GM21423 (cell line): ENCODE measurements at regions not wholly inside any gene's neighbourhood (a gene's known extent, or its start where the extent isn't known, plus 50 kb on each side); places are given as distances from the start of the nearest gene placed in this dataset.
"Not testable (repeated sequence)": the region's sequence is repeated elsewhere in the genome, so short reads cannot be mapped to it uniquely, and the experiment has no call there.

ENCODE experiments used
- ATAC-seq: cut with Tn5 transposase; IDR thresholded peaks from one replicate; pipeline ENCODE4 v1.9.1; 2021; ENCODE audit warnings: mild to moderate bottlenecking, moderate library complexity; ENCODE audit not compliant: unreplicated experiment

DNA sequence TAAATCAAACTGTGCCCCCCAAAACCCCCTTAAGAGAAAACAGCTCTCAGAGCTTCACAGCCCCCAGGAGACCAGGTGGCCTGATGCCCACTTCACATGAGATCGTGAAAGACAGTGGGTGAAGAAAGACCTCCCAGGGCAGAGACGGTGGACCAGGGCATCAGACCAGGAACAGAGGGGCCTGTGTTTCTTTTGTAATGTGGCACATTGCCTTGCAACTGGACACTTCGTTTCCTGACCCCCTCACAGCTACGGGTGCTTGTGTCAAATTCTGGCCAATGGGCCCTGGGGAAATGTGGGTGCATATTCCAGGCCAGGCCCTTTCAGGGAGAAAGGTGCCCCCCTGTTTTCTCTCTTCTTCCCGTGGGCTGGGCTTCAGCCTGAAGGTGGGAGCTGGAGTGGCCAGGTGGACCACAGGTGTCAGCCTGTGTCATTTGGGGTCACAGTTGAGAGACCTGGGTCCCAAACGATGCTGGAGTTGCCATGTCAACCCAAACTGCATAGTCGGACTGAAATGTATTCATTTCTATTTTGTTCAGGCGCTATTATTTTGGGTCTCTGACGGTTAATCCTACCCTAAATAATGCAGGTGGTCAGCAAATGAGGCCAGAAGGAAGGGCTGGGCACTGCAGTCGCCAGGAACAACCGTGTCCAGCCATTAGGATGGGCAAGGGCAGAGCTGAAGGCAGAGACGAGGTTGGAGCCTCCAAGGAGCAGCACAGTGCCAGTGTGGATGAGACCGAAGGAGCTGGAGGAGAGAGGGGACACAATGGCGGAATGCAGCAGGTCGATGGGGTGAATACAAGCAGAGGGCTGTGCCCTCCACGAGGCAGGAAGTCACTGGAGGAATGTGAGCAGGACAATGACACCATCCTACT, 338.2 kb downstream of the EIPR1 start:
- no peak for ATAC-seq

DNA sequence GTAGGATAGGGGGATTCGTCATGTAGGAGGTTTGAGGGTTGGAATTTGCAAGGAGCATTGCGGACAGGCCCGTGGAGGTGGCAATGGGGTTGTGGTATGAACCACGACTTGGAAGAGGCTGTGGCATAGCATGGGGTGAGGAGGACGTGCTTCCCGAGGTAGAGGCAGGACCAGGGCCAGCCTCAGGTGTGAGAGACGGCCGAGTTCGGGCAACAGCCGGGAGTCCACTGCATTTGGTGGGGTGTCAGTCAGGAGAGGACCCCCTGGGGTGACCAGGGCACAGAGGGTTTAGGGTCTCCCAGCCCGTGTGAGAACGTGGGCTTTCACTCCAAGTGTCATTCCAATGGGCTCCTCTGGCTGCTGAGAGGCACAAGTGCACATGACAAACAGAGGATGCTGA, 339.0 kb downstream of the EIPR1 start:
- ATAC-seq = no peak

DNA sequence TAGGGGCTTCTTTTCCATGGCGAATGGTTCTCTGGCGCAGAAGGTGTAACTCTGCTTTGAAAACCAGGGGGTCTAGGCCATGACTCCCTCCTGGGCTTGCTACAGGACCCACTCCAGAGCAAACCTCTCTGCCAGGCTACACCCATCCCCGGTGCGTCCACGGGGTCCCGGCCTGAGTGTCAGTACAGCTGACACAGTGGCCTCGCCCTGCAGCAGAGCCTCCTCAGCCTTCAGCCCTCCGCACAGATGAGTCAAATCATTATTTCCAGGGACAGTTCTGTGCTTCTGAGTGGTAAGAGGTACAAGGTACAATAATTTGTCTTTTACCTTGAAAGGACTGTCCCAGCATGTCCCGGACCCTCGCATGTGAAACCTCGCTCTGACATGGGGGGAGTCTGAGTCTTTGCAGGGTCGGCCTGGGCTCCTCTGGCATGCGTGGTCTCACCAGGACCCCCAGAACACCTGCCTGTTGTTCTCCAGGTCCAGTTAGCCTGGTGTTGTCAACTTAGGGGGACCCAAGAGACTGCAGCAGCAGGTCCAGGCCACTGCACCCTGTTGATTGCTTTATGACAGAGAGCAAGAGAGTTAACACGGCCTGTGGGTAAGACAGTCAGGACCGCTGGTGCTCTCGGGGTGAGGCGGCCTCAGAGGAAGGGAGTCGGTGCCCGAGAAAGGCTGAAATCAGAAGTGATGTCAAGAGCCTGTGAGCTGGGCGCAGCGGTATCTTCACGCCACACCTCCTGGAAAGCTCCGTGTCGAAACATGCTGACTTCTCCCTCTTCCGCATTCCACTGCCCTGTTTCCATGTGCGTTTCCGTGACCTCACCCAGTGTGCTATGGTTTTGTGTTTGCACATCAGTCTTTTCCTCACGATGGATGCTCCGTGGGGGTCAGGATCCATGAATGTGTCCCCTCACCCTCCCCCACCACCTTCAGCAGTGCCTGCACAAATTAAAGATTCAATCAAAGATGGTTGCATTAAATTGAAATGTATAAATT, 340.1 kb downstream of the EIPR1 start:
- no peak for ATAC-seq

DNA sequence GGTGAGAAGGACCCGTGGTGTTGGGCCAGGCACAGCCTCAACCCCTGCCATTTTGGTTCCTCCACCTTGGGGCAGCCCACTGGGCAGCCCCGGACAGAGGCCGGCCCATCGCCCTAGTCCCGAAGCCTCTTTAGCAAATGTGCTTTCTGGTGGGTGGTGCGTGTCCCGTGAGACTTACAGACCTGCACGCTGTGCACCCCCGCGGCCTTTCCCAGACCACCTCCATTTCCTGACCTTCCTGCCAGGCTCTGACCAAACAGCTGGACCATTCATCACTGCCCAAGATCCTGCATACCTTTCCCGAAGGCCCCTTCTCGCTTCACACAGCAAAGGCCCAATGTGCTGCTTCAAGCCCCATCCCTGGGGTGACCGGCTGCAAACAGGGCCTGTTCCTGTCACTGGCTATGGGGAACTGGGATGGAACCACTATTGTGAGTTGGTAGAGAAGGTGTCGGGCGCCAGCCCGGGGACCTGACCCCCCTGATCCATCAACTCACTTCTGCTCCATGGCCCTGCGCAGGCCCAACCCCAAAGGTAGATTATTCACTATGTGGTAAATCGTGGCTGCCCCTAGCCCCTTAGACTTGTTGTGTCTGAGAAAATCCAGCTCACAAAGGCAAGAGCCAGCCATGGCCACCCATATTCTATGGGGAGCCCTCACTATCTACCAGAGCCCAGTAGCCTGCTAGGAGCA, 341.0 kb downstream of the EIPR1 start:
- ATAC-seq = no peak

DNA sequence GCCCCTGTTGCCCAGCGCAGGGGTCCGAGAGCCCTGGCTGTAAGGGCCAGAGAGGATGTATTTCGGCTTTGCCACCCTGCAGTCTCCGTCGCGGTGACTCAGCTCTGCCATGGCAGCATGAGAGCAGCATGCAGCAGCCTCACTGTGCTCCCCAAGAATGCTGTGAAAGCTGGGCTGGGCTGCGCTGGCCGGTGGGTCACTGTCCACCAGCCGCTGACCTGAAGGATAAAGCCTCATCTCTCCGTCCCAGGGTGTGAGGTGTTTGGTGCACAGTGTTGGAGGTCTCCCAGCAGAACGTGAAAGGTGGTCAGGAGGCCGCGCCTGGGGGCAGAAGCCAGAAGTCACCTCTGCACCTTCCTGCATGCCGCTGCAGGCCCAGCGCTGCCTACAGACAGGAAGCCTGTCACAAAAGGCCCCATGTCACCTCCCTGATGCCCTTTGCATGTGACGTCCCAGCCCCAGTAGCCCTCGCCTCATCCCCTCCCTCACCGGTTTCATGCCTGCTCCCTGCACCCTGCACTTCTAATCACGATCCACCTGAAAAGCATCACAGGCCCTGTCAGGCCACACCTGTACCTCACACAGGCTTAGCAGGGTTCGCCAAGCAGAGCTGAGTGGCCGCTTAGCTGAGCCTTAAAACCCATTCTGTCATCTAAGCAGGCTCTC, 342.1 kb downstream of the EIPR1 start:
- ATAC-seq = no peak

DNA sequence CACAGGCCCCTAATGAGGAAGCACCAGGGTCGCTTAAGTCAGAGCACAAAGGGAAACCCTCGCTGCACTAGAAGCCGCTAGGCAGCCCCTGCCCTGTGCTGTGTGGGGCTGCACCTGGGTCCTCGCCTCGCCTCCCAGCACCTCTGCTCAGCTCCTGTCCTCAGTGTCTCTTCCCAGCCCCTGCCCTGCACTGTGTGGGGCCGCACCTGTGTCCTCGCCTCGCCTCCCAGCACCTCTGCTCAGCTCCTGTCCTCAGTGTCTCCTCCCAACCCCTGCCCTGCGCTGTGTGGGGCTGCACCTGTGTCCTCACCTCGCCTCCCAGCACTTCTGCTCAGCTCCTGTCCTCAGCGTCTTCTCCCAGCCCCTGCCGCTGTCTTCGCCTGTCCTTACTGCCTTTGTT, 342.8 kb downstream of the EIPR1 start:
- no peak for ATAC-seq

DNA sequence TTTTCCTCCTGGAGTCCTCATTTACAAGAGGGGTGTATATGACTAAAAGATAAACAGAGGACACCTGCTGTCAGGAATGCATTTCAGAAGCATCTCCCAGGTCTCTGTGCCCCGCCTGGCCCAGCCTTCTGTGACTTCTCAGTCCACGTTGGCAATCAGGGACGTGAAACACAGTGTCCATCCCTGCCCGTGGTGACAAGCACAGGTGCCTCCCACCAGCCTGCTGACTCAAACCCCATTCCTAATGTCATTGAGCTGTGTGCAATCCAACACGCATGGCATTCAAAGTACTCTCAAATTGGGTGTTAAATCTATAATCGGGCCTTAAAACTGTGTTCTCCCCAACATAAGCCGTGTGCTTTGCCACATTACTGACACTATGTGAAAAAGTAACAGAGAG, 343.2 kb downstream of the EIPR1 start:
- ATAC-seq = no peak

DNA sequence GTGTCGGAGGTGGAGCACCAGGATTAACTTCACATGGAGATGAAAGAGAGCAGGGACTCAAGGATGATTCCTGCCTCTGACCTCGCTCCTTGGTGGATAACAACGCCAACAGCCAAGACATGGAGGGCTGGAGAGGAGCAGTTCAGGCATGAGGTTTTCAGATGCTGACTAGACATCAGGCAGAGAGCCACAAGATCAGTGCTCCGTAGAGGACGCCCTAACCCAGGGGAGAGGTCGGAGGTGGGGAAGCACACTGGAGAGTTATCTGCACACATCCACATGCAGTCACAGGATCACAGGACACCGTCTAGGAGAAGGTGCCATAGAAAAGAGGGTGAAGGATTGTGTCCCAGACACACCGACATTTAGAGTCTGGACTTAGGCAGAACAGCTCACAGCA, 344.3 kb downstream of the EIPR1 start:
- no peak for ATAC-seq

DNA sequence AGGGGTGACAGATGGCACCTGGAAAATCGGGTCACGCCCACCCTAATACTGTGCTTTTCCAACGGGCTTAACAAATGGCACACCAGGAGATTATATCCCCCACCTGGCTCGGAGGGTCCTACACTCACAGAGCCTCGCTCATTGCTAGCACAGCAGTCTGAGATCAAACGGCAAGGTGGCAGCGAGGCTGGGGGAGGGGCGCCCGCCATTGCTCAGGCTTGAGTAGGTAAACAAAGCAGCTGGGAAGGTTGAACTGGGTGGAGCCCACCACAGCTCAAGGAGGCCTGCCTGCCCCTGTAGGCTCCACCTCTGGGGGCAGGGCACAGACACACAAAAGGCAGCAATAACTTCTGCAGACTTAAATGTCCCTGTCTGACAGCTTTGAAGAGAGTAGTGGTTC, 346.8 kb downstream of the EIPR1 start:
- not testable (repeated sequence) for ATAC-seq

DNA sequence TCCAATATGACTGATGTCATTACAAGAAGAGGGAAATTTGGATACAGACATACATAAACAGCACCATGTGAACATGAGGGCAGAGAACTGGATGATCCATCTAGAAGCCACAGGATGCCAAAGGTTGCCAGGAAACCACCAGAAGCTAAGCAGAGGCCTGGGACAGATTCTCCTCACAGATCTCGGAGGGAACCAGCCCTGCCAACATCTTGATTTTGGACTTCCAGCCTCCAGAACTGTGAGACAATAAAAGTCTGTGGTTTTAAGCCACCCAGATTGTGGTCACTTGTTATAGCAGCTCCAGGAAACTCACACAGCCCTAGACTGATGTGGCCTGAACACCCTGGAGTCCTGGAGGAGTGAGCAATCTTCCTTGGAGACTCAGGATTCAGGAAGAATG, 351.6 kb downstream of the EIPR1 start:
- ATAC-seq = no peak

DNA sequence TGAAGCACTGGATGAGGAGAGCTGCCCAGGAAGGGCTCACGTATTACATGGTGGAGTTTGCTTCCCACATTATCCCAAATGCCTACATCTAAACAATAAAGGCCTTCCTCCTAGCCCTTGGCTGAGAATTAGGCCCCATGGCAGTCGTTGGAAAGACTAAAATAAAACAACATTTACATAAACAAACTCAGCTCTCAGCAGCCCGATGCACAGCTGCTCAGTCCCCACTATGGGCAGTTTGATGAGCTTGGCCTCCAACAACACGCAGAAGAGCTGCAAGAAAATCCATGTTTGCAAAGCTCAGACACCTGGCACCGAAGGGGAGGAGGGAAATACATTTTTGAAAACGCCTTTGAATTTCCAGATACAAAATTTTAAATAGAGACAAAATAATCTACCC, 352.4 kb downstream of the EIPR1 start:
- no peak for ATAC-seq

DNA sequence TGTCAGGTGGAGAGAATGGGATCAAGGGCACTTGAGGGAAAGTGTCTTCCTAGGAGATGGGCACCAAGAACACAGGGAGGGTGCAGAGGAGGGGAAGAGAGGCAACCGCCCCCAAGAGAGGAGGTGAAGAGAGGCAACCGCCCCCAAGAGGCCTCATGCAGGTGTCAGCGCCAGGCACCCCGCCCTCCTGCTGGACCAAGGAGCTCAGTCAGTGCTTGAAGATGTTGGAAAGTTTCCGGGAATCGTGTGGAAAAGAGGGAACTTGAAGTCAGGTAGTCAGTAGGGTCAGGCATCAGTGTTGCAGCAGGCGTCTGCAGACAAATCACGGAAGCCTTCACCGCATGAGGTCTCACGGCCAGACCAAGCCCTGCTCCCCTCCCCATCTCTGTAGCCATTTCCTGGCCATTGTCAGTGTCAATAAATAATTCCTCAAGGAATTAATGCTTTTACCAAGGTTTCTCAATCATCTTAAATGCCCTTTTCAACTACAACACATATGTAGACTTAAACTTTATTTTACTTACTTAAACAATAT, 353.1 kb downstream of the EIPR1 start:
- no peak for ATAC-seq

DNA sequence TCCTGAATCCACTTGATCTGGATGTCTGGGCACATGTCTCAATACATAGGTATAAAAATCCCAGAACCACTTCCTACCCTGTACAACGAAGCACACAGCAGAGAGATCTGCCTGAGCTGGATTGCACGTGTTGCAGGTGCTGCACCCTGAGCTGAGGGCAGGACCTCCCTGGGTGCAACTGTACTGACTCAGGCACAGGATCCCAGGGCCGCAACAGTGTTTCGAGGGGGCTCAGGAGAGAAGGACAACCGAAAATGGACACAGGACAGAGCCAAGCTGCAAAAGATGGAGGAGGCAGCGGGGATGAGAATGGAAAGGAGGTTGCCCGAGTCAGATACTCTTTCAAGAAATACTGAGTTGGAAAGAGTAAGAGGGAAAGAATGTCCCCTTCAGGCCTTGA, 354.1 kb downstream of the EIPR1 start:
- ATAC-seq = no peak

DNA sequence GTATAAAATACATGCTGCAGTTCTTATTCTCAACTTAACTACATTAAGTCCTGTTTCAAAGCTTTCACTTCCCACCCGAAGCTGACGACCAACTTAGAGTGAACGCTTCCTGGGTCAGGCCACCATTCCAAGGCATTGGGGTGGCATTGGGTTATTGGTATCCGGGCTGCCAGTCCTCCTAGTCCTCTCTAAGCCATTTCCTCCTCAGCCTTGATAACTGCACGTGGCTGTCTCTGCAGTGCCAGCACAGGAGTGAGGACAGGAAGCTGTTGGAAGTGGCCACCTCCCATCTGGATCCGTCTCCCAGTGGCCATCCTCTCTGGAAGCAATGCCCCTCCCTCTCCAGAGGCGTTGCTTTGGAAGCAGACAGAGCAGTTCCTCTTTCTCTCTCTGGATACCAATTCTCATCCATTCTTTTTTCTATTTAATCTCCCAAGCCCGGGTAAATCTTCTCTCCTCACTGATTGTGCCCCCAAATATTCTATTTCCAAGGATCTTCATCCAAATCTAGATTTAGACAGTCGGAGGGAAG, 354.7 kb downstream of the EIPR1 start:
- ATAC-seq = no peak

DNA sequence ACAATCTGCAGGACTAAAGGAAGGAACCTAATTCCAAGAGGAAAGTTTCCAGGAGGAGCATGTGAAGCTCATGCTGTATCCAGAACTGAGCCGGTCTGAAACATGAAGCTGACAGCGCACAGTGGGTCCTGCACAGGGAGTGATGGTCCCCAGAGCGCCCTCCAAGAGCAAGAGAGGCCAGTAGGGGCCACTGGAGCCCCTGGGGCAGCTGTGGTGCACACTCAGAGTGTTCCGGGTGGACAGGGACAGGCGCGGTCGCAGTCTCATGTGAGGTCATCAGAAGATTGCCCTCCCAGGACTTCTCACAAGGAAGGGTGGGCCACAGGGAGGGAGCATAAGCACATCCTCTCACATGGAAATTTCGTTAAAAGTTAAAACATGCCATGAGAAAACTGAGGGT, 355.9 kb downstream of the EIPR1 start:
- no peak for ATAC-seq

DNA sequence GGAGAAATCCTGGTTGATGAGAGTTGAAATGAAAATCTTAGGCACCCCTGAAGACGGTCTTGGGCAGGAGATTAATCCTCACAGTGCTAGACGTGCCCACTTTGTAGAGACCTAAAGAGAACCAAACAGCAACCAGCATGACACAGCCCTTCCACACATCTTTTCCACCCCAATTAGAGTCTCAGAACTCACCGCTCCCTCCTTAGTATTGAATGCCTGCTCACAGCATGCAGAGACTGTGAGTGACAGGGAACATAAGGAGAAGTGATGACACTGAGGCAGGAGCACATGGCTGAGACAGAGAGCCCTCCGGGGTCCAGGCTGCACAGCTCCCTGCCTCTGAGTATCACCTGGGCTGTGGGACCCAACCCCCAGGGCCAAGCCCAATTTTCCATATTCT, 367.6 kb downstream of the EIPR1 start:
- no peak for ATAC-seq

DNA sequence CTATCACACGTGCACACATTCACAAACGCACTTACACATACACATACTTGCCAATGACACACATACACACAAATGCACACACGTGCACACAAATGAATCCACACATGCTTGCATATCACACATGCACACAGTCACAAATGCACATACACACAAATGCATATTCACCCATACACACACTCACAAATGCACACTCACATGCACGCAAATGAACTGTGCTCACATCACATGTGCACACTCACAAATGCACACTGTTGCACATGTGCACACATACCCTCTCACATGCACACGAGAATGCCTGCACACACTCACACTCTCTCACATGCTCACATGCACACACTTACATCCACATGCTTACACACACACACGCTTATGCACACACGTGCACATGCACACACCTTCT, 368.1 kb downstream of the EIPR1 start:
- ATAC-seq = no peak

DNA sequence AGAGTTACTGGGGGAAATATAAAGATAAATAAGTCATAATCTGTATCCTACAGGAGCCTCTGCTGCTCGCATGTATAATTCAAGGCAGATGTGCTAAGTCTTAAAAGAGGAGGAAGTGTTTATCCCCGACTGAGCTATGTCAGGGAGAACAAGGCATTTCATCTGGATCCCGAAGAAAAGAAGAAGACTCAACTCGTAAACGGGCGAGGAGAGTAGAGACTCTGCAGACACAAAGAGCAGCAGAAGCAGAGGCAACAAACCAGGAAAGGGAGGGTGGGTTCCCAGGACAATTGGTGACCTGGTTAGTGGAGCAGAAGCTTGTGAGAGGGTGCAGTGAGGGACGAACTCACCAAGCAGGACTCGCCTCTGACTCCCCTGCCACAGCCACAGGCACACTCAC, 368.6 kb downstream of the EIPR1 start:
- no peak for ATAC-seq

DNA sequence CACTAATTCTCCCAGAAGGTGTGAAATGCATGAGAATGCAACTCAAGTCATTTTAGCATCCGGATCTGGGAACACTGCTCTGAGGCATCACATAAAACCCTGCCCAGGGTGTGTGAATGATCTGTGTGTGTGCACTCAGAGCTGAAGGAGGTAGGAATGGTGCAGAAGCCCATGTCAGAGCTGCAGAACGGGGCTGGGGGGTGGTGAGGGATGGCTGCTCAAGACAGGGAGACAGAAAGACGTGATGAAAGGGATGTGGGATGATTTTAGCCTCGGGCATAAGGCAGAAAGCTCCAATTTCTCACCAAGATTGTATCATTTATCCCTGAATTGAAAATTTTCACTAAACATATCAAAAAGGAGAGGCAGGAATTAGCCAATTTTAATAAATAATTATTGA, 369.1 kb downstream of the EIPR1 start:
- ATAC-seq = no peak

DNA sequence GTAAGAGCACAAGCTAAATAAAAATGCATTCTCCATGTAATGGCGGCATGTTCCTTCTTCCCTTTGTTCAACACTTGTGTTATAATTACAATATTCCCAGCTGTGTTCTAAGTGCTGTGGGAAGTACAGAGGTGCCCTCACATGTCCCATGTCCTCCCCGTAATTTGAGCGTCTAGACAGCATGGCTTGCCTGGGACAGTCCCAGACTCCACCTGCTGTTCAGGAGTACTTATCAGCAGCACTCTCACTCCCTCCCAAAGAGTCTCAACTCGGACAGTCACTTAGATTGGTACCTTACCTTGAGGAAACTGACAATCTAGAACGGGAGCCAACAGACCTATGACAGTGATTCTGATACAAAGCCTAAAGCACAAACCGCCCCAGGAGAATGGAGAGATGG, 370.5 kb downstream of the EIPR1 start:
- ATAC-seq = no peak
